ENCODE measurements at regions not wholly inside any gene's neighbourhood (a gene's known extent, or its start where the extent isn't known, plus 50 kb on each side); places are given as distances from the start of the nearest gene placed in this dataset.

DNA sequence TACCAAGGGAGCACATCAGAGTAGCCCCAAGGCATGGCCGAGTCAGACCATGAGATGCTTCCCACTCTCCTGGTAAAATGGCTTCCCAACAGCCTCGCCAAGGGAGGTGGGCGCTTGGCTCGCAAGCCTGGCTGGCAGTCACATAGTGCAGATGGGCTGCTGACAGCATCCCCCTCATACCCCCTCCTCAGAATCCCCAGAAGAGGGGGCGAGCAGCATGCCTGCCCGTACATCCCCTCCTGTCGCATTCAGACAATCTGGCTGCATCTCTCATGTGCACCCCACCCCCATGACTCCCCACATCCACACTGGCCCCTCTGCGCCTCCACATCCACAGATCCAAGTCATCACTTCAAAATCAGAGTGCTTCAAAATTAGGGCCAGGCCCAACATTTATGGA is 54.0 kb upstream of the CES5A start:
- no peak for TF ChIP-seq ZNF561 (tag by site-specific recombination; IDR thresholded peaks at IDR 0.05; ENCODE audit: borderline replicate concordance)
- no peak for TF ChIP-seq ZNF175 (tag by site-specific recombination; IDR thresholded peaks at IDR 0.05)
- no peak for TF ChIP-seq TCF7L2 (IDR thresholded peaks at IDR 0.05; ENCODE audit: borderline replicate concordance, low read depth, low read length)
- TF ChIP-seq, protein P1, sequence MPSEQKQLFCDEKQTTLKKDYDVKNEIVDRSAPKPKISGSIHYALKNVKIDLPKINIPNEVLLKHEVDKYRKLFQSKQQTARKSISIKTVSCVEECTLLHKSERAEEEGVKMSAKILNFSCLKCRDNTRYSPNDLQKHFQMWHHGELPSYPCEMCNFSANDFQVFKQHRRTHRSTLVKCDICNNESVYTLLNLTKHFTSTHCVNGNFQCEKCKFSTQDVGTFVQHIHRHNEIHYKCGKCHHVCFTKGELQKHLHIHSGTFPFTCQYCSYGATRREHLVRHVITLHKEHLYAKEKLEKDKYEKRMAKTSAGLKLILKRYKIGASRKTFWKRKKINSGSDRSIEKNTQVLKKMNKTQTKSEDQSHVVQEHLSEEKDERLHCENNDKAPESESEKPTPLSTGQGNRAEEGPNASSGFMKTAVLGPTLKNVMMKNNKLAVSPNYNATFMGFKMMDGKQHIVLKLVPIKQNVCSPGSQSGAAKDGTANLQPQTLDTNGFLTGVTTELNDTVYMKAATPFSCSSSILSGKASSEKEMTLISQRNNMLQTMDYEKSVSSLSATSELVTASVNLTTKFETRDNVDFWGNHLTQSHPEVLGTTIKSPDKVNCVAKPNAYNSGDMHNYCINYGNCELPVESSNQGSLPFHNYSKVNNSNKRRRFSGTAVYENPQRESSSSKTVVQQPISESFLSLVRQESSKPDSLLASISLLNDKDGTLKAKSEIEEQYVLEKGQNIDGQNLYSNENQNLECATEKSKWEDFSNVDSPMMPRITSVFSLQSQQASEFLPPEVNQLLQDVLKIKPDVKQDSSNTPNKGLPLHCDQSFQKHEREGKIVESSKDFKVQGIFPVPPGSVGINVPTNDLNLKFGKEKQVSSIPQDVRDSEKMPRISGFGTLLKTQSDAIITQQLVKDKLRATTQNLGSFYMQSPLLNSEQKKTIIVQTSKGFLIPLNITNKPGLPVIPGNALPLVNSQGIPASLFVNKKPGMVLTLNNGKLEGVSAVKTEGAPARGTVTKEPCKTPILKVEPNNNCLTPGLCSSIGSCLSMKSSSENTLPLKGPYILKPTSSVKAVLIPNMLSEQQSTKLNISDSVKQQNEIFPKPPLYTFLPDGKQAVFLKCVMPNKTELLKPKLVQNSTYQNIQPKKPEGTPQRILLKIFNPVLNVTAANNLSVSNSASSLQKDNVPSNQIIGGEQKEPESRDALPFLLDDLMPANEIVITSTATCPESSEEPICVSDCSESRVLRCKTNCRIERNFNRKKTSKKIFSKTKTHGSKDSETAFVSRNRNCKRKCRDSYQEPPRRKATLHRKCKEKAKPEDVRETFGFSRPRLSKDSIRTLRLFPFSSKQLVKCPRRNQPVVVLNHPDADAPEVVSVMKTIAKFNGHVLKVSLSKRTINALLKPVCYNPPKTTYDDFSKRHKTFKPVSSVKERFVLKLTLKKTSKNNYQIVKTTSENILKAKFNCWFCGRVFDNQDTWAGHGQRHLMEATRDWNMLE (tag by site-specific recombination; conservative IDR thresholded peaks at IDR 0.05; ENCODE audit: low read depth), result no peak
- TF ChIP-seq ZNF155 (tag by site-specific recombination; IDR thresholded peaks at IDR 0.05), result no peak
- no peak for TF ChIP-seq ZNF211 (tag by site-specific recombination; IDR thresholded peaks at IDR 0.05; ENCODE audit: low read depth)
- no peak for TF ChIP-seq ZNF701 (tag by site-specific recombination; IDR thresholded peaks at IDR 0.05)
- TF ChIP-seq ZBTB7A (tag by site-specific recombination; IDR thresholded peaks at IDR 0.05; ENCODE audit: low read depth), result no peak
- no peak for TF ChIP-seq GFI1B (tag by site-specific recombination; IDR thresholded peaks at IDR 0.05)
- TF ChIP-seq ZNF24 (tag by site-specific recombination; IDR thresholded peaks at IDR 0.05), result no peak
- no peak for TF ChIP-seq ZNF2 (tag by site-specific recombination; IDR thresholded peaks at IDR 0.05)
- no peak for TF ChIP-seq KLF9 (tag by site-specific recombination; IDR thresholded peaks at IDR 0.05; ENCODE audit: low read depth)
- no peak for TF ChIP-seq ZNF133 (tag by site-specific recombination; IDR thresholded peaks at IDR 0.05)
- H3K36me3 ChIP-seq (ENCODE audit: control insufficient read depth in 2 of 2, insufficient read depth in 1 of 2, low read length in 2 of 2), result no peaks in the 10 kb centered on the region
- no peak overlapping the region for H3K4me3 ChIP-seq (ENCODE audit: low read depth, low read length)
- no peak overlapping the region for H3K27ac ChIP-seq (ENCODE audit: extremely low read depth, low read depth, low read length)
- CTCF ChIA-PET, result no interaction called here
- H3K4me1 ChIP-seq (ENCODE audit: control insufficient read depth, insufficient read depth, low read length), result no peaks in the 10 kb centered on the region
- POLR2A ChIA-PET, result no interaction called here
- no peaks in the 10 kb centered on the region for H3K9me3 ChIP-seq (ENCODE audit: control insufficient read depth, insufficient read depth, low read depth, low read length)

DNA sequence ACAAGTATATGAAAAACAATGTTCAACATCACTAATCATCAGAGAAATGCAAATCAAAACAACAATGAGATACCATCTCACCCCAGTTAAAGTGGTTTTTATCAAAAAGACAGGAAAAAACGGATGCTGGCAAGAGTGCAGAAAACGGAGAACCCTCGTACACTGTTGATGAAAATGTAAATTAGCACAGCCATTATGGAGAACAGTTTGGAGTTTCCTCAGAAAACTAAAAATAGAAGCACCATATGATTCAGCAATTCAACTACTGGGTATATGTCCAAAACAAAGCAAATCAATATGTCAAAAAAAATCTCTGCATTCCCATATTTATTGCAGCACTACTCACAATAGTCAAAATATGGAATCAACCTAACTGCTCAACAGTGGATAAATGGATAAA is 50.1 kb upstream of the CES5A start:
- no peaks in the 10 kb centered on the region for H3K36me3 ChIP-seq (ENCODE audit: control insufficient read depth in 2 of 2, insufficient read depth in 1 of 2, low read length in 2 of 2)
- H3K9me3 ChIP-seq (ENCODE audit: control insufficient read depth, insufficient read depth, low read depth, low read length), result no peaks in the 10 kb centered on the region
- ChIA-PET CTCF (no interaction called here), POLR2A (no interaction called here)
- no peaks in the 10 kb centered on the region for H3K4me1 ChIP-seq (ENCODE audit: control insufficient read depth, insufficient read depth, low read length)
- no peak overlapping the region for H3K27ac ChIP-seq (ENCODE audit: extremely low read depth, low read depth, low read length)
- no peak overlapping the region for H3K4me3 ChIP-seq (ENCODE audit: low read depth, low read length)
- no peak for TF ChIP-seq ZNF202 (tag by site-specific recombination; IDR thresholded peaks at IDR 0.05; ENCODE audit: borderline replicate concordance)
- TF ChIP-seq, protein P2, sequence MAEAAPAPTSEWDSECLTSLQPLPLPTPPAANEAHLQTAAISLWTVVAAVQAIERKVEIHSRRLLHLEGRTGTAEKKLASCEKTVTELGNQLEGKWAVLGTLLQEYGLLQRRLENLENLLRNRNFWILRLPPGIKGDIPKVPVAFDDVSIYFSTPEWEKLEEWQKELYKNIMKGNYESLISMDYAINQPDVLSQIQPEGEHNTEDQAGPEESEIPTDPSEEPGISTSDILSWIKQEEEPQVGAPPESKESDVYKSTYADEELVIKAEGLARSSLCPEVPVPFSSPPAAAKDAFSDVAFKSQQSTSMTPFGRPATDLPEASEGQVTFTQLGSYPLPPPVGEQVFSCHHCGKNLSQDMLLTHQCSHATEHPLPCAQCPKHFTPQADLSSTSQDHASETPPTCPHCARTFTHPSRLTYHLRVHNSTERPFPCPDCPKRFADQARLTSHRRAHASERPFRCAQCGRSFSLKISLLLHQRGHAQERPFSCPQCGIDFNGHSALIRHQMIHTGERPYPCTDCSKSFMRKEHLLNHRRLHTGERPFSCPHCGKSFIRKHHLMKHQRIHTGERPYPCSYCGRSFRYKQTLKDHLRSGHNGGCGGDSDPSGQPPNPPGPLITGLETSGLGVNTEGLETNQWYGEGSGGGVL (tag by site-specific recombination; IDR thresholded peaks at IDR 0.05), result no peak
- TF ChIP-seq ZBTB20 (tag by site-specific recombination; IDR thresholded peaks at IDR 0.05), result no peak
- TF ChIP-seq ZNF426 (tag by site-specific recombination; IDR thresholded peaks at IDR 0.05), result no peak
- TF ChIP-seq HOXA7 (CRISPR knock-in tag; IDR thresholded peaks at IDR 0.05; ENCODE audit: borderline replicate concordance), result no peak
- no peak for TF ChIP-seq ZNF623 (tag by site-specific recombination; IDR thresholded peaks at IDR 0.05)
- TF ChIP-seq ZNF214 (tag by site-specific recombination; IDR thresholded peaks at IDR 0.05; ENCODE audit: borderline replicate concordance), result no peak
- TF ChIP-seq ZNF510 (tag by site-specific recombination; IDR thresholded peaks at IDR 0.05; ENCODE audit: insufficient replicate concordance), result no peak
- no peak for TF ChIP-seq OSR2 (tag by site-specific recombination; IDR thresholded peaks at IDR 0.05)
- no peak for TF ChIP-seq ZNF350 (tag by site-specific recombination; IDR thresholded peaks at IDR 0.05)
- no peak for TF ChIP-seq ZNF571 (tag by site-specific recombination; IDR thresholded peaks at IDR 0.05)
- no peak for TF ChIP-seq ZFP41 (tag by site-specific recombination; IDR thresholded peaks at IDR 0.05; ENCODE audit: borderline replicate concordance)
- no peak for TF ChIP-seq YY2 (tag by site-specific recombination; IDR thresholded peaks at IDR 0.05)
- no peak for TF ChIP-seq GLI4 (tag by site-specific recombination; IDR thresholded peaks at IDR 0.05)
- TF ChIP-seq, protein P3, sequence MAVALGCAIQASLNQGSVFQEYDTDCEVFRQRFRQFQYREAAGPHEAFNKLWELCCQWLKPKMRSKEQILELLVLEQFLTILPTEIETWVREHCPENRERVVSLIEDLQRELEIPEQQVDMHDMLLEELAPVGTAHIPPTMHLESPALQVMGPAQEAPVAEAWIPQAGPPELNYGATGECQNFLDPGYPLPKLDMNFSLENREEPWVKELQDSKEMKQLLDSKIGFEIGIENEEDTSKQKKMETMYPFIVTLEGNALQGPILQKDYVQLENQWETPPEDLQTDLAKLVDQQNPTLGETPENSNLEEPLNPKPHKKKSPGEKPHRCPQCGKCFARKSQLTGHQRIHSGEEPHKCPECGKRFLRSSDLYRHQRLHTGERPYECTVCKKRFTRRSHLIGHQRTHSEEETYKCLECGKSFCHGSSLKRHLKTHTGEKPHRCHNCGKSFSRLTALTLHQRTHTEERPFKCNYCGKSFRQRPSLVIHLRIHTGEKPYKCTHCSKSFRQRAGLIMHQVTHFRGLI (tag by site-specific recombination; IDR thresholded peaks at IDR 0.05), result no peak
- no peak for TF ChIP-seq ZNF174 (tag by site-specific recombination; IDR thresholded peaks at IDR 0.05)
- no peak for TF ChIP-seq ZNF16 (tag by site-specific recombination; IDR thresholded peaks at IDR 0.05; ENCODE audit: low read depth)
- no peak for TF ChIP-seq ZFP69B (tag by site-specific recombination; IDR thresholded peaks at IDR 0.05)
